ENCODE measurements at regions not wholly inside any gene's neighbourhood (a gene's known extent, or its start where the extent isn't known, plus 50 kb on each side); places are given as distances from the start of the nearest gene placed in this dataset.
A peak's percentile ranks its signal among the peaks of the same experiment; 100 is the strongest.

- no peak overlapping the region for H2AFZ ChIP-seq (ENCODE audit: low read depth, low read length)
- WGBS: 74% methylated on average over 38 of the region's 38 CpGs
- H4K91ac ChIP-seq (ENCODE audit: low read length): peak overlapping the region; percentile 81
- peak overlapping the region; percentile 35 to 84 for H2BK12ac ChIP-seq (ENCODE audit: low read length in 2 of 2)
- H3K27ac ChIP-seq (ENCODE audit: low read length, poor library complexity, severe bottlenecking): no peak overlapping the region
- DNase-seq: no peak
- H3K4me2 ChIP-seq (ENCODE audit: low read length, poor library complexity, severe bottlenecking): no peak overlapping the region
- no peaks in the 10 kb centered on the region for H3K36me3 ChIP-seq (ENCODE audit: control insufficient read depth in 1 of 2, insufficient read depth in 2 of 2, low read depth in 1 of 2, low read length in 2 of 2)
- peaks cover 13% of the 10 kb centered on the region for H3K4me1 ChIP-seq (ENCODE audit: control insufficient read depth, insufficient read depth, low read depth, low read length)
- no peak overlapping the region for H3K18ac ChIP-seq (ENCODE audit: low read depth in 1 of 2, low read length in 2 of 2)
- no peak overlapping the region for H2AK5ac ChIP-seq (ENCODE audit: low read length, severe bottlenecking)
- H3K27me3 ChIP-seq (ENCODE audit: control insufficient read depth in 1 of 2, insufficient read depth in 1 of 2, low read length in 2 of 2): peaks cover 52% of the 10 kb centered on the region in 2 experiments
- no peak overlapping the region for H3K4ac ChIP-seq (ENCODE audit: low read depth in 1 of 2, low read length in 2 of 2)
- no peak overlapping the region for H2BK5ac ChIP-seq (ENCODE audit: low read depth, low read length, poor library complexity, severe bottlenecking)
- no peak overlapping the region for H3K23ac ChIP-seq (ENCODE audit: low read length in 2 of 2)
- no peak overlapping the region for H4K8ac ChIP-seq (ENCODE audit: low read length)
- H3K4me3 ChIP-seq (ENCODE audit: insufficient read depth in 1 of 2, low read depth in 1 of 2, low read length in 2 of 2): peak overlapping the region in 1 of 2 experiments; percentile 7
- no peaks in the 10 kb centered on the region for H3K9me3 ChIP-seq (ENCODE audit: control insufficient read depth, low read length)
- no peak overlapping the region for H3K14ac ChIP-seq (ENCODE audit: low read length in 2 of 2)
- H2BK15ac ChIP-seq (ENCODE audit: low read depth, poor library complexity, severe bottlenecking): no peak overlapping the region
- H3K79me1 ChIP-seq (replicated peaks; ENCODE audit: low read length, poor library complexity, severe bottlenecking): no peaks in the 10 kb centered on the region
- H3K9ac ChIP-seq (ENCODE audit: low read length): no peak overlapping the region
- H2BK120ac ChIP-seq (ENCODE audit: low read depth, low read length): no peak overlapping the region
Observed at GRCh38 chr11:69918231-69918937, 99.2 kb upstream of the FGF3 start.

- H2BK5ac ChIP-seq (ENCODE audit: low read depth, low read length, poor library complexity, severe bottlenecking): no peak overlapping the region
- H3K14ac ChIP-seq (ENCODE audit: low read length in 2 of 2): peak overlapping the region in 1 of 2 experiments; percentile 78
- no peak overlapping the region for H3K23ac ChIP-seq (ENCODE audit: low read length in 2 of 2)
- H3K4me2 ChIP-seq (ENCODE audit: low read length, poor library complexity, severe bottlenecking): no peak overlapping the region
- H2BK120ac ChIP-seq (ENCODE audit: low read depth, low read length): no peak overlapping the region
- no peaks in the 10 kb centered on the region for H3K9me3 ChIP-seq (ENCODE audit: control insufficient read depth, low read length)
- peak; percentile 65 for DNase-seq
- peaks cover 59% of the 10 kb centered on the region in 2 experiments for H3K27me3 ChIP-seq (ENCODE audit: control insufficient read depth in 1 of 2, insufficient read depth in 1 of 2, low read length in 2 of 2)
- H4K91ac ChIP-seq (ENCODE audit: low read length): peak overlapping the region; percentile 80
- H2BK15ac ChIP-seq (ENCODE audit: low read depth, poor library complexity, severe bottlenecking): no peak overlapping the region
- H3K4me3 ChIP-seq (ENCODE audit: insufficient read depth in 1 of 2, low read depth in 1 of 2, low read length in 2 of 2): no peak overlapping the region
- peak overlapping the region; percentile 10 for H4K8ac ChIP-seq (ENCODE audit: low read length)
- no peaks in the 10 kb centered on the region for H3K36me3 ChIP-seq (ENCODE audit: control insufficient read depth in 1 of 2, insufficient read depth in 2 of 2, low read depth in 1 of 2, low read length in 2 of 2)
- H2AFZ ChIP-seq (ENCODE audit: low read depth, low read length): no peak overlapping the region
- H3K18ac ChIP-seq (ENCODE audit: low read depth in 1 of 2, low read length in 2 of 2): peak overlapping the region in 1 of 2 experiments; percentile 55
- H3K4ac ChIP-seq (ENCODE audit: low read depth in 1 of 2, low read length in 2 of 2): no peak overlapping the region
- H3K27ac ChIP-seq (ENCODE audit: low read length, poor library complexity, severe bottlenecking): no peak overlapping the region
- no peak overlapping the region for H3K9ac ChIP-seq (ENCODE audit: low read length)
- H2AK5ac ChIP-seq (ENCODE audit: low read length, severe bottlenecking): no peak overlapping the region
- H2BK12ac ChIP-seq (ENCODE audit: low read length in 2 of 2): peak overlapping the region; percentile 44 to 81
- peaks cover 13% of the 10 kb centered on the region for H3K4me1 ChIP-seq (ENCODE audit: control insufficient read depth, insufficient read depth, low read depth, low read length)
- no peaks in the 10 kb centered on the region for H3K79me1 ChIP-seq (replicated peaks; ENCODE audit: low read length, poor library complexity, severe bottlenecking)
- 47% methylated on average over 32 of the region's 32 CpGs for WGBS
Observed at GRCh38 chr11:69918938-69919650, 99.9 kb upstream of the FGF3 start.

- Histone ChIP-seq H2BK120ac (ENCODE audit: low read depth, low read length) (no peak overlapping the region), H3K4me3 (ENCODE audit: insufficient read depth in 1 of 2, low read depth in 1 of 2, low read length in 2 of 2) (no peak overlapping the region), H2BK12ac (ENCODE audit: low read length in 2 of 2) (peak overlapping the region; percentile 44 to 81), H4K91ac (ENCODE audit: low read length) (peak overlapping the region; percentile 54), H3K9ac (ENCODE audit: low read length) (no peak overlapping the region), H4K8ac (ENCODE audit: low read length) (no peak overlapping the region), H3K9me3 (ENCODE audit: control insufficient read depth, low read length) (no peaks in the 10 kb centered on the region), H3K4me1 (ENCODE audit: control insufficient read depth, insufficient read depth, low read depth, low read length) (peaks cover 13% of the 10 kb centered on the region), H2BK15ac (ENCODE audit: low read depth, poor library complexity, severe bottlenecking) (no peak overlapping the region), H3K27ac (ENCODE audit: low read length, poor library complexity, severe bottlenecking) (no peak overlapping the region), H3K23ac (ENCODE audit: low read length in 2 of 2) (no peak overlapping the region), H2AK5ac (ENCODE audit: low read length, severe bottlenecking) (no peak overlapping the region), H2BK5ac (ENCODE audit: low read depth, low read length, poor library complexity, severe bottlenecking) (no peak overlapping the region), H3K4me2 (ENCODE audit: low read length, poor library complexity, severe bottlenecking) (no peak overlapping the region), H3K79me1 (replicated peaks; ENCODE audit: low read length, poor library complexity, severe bottlenecking) (no peaks in the 10 kb centered on the region), H3K18ac (ENCODE audit: low read depth in 1 of 2, low read length in 2 of 2) (peak overlapping the region in 1 of 2 experiments; percentile 71), H3K27me3 (ENCODE audit: control insufficient read depth in 1 of 2, insufficient read depth in 1 of 2, low read length in 2 of 2) (peaks cover 66% of the 10 kb centered on the region in 2 experiments), H3K36me3 (ENCODE audit: control insufficient read depth in 1 of 2, insufficient read depth in 2 of 2, low read depth in 1 of 2, low read length in 2 of 2) (no peaks in the 10 kb centered on the region), H3K4ac (ENCODE audit: low read depth in 1 of 2, low read length in 2 of 2) (no peak overlapping the region), H2AFZ (ENCODE audit: low read depth, low read length) (no peak overlapping the region), H3K14ac (ENCODE audit: low read length in 2 of 2) (peak overlapping the region in 1 of 2 experiments; percentile 78)
- DNase-seq: no peak
- WGBS: 91% methylated on average over 3 of the region's 3 CpGs
Observed at GRCh38 chr11:69919659-69920344, 100.6 kb upstream of the FGF3 start.
